ENCODE measurements at regions not wholly inside any gene's neighbourhood (a gene's known extent, or its start where the extent isn't known, plus 50 kb on each side); places are given as distances from the start of the nearest gene placed in this dataset.
"Not testable (repeated sequence)": the region's sequence is repeated elsewhere in the genome, so short reads cannot be mapped to it uniquely, and the experiment has no call there.

DNA sequence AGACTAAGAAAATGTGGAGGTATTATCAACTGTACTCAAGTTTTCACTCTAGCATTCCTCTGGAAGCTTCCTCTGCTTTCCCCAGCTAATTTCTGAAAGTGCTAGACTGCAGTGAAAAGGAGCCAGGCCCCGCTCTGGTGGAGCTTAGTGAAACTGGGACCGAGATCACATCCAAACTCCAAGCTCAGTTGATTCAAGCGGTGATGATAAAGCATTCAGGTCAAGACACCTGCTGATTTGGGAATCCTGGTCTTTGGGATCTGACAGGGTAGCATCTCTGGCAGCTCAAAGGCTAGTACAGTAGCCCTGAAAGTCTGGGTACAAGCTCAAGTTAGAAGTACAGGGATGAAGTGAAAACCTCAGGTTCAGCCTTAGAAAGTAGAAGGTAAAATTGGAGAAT is 120.2 kb upstream of the CRIM1 start:
- DNase-seq: no peak

- no peak for DNase-seq
These were observed 132.3 kb upstream of the CRIM1 start for GRCh38 chr2:36223259-36223658.

DNA sequence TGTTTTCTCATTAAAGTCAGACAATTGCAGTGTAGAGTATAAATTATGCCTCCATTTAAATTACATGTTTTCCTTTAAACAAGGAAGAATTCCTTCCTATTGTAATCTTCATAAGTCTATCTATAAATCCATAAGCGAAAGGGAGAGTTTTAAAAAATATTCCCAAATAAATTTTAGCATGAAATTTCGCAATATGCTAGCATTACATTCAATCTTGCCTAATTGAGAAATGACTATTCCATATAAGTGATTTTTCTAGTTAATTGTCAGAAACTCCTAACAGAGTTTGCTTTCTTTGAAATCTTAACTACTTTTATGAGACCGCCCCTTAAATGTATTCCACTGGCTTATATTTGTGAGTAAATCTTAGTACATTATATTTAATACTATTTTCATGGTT is 133.1 kb upstream of the CRIM1 start:
- no peak for DNase-seq

DNA sequence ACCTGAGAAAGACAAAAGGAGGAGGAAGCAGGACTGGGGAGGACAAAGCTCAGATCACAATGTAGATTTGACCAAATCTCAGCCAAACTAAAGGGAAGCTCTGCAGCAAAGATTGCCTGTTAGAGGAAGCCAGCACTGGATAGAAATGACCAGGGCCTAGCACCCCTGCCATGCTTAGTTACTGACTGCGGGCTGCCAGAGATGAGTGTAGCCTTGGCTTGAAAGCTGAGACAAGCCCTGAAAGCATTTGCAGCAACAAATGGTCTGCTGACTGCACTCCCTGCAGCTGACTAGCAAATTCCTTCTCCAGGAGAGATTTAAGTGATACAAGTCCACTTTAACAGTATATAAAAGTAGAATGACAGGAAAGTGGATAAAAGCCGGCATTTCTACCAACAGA is 140.9 kb upstream of the CRIM1 start:
- DNase-seq: no peak

GRCh38 chr2:36203366-36203765 is 152.2 kb upstream of the CRIM1 start:
- no peak for DNase-seq

- DNase-seq: no peak
These were observed 158.2 kb upstream of the CRIM1 start for GRCh38 chr2:36197181-36197971.

GRCh38 chr2:36193680-36194079 is 161.9 kb upstream of the CRIM1 start:
- no peak for DNase-seq

DNA sequence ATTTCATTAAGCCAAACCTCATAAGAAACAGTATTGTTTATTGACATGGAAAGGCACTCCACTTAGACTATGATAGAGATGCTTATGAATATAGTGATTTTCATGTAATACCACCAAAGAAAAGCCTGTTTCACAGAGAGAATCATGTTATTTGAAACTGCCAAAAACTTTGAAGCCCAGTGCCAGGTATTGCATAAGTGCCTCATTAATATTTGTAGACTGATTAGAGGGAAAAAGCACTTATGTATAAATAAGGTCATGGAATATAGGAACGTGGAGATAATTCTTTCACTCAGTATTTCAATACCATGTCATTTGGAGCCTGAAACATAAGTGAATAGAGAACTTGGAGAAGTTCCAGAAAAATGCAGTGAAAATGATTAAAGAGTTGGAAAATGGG is 162.6 kb upstream of the CRIM1 start:
- no peak for DNase-seq

- DNase-seq: no peak
These were observed 165.5 kb upstream of the CRIM1 start for GRCh38 chr2:36190097-36190496.

- DNase-seq: no peak
These were observed 170.0 kb upstream of the CRIM1 start for GRCh38 chr2:36185624-36186023.

GRCh38 chr2:36184848-36185247 is 170.7 kb upstream of the CRIM1 start:
- DNase-seq: no peak

- not testable (repeated sequence) for DNase-seq
These were observed 174.6 kb upstream of the CRIM1 start for GRCh38 chr2:36180789-36181482.

DNA sequence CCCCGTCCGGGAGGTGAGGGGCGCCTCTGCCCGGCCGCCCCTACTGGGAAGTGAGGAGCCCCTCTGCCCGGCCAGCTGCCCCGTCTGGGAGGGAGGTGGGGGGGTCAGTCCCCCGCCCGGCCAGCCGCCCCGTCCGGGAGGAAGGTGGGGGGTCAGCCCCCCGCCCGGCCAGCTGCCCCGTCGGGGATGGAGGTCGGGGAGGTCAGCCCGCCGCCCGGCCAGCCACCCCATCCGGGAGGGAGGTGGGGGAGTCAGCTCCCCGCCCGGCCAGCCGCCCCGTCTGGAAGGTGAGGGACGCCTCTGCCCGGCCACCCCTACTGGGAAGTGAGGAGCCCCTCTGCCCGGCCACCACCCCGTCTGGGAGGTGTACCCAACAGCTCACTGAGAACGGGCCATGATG is 175.3 kb upstream of the CRIM1 start:
- DNase-seq: not testable (repeated sequence)

GRCh38 chr2:36179668-36180269 is 175.8 kb upstream of the CRIM1 start:
- DNase-seq: not testable (repeated sequence)

DNA sequence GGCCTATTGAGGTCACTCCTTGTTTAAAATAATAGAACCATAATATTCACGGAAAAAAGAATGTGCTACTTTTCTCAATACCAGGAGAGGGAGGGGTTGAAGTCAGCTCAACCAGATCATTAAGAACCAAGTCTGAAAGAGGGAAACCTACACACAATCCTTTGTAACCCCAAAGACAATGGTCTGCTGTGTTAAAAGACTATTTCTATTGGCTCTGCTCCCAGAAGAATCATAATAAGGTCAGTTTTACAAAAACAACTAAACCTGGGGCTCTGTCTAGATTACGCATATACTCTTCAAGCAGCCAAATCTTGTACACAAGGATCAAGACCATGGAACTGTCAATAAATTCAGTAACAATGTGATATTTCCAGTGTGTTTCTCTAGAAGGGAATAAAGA is 177.2 kb upstream of the CRIM1 start:
- no peak for DNase-seq

DNA sequence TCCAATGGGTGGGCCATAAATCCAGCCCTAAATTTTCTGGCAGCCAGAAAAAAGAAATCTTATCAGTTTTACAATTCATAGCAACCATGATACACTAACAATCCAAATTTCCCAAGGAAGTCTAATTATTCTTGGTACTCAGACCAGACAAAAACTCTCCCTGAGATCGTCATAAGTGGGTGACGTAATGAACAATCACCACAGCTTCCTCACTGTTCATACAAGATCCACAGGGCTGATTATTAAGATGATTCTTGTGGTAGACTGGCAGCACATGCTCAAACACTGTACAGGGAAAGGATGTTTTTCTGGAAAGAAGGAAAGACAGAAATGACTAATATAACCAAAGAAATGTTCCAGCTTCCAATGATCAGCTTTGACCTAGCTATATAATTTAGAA is 178.3 kb upstream of the CRIM1 start:
- no peak for DNase-seq

GRCh38 chr2:36174920-36175319 is 180.7 kb upstream of the CRIM1 start:
- no peak for DNase-seq

- DNase-seq: no peak
These were observed 181.7 kb upstream of the CRIM1 start for GRCh38 chr2:36173760-36174404.

- DNase-seq: no peak
These were observed 182.8 kb upstream of the CRIM1 start for GRCh38 chr2:36172824-36173223.

- no peak for DNase-seq
These were observed 184.8 kb upstream of the CRIM1 start for GRCh38 chr2:36170805-36171204.

- DNase-seq: no peak
These were observed 185.7 kb upstream of the CRIM1 start for GRCh38 chr2:36169843-36170242.

GRCh38 chr2:36168115-36168514 is 187.5 kb upstream of the CRIM1 start:
- no peak for DNase-seq

GRCh38 chr2:36165132-36165531 is 190.4 kb upstream of the CRIM1 start:
- DNase-seq: no peak

All from effector CD4-positive, alpha-beta T cell (primary cell).